Astrocyte of the cerebellum (primary cell): ENCODE measurements at regions not wholly inside any gene's neighbourhood (a gene's known extent, or its start where the extent isn't known, plus 50 kb on each side); places are given as distances from the start of the nearest gene placed in this dataset.

Experiments used
- DNase-seq: peaks from one replicate; pipeline ENCODE4 v3.0.0-alpha.2; 2011; ENCODE audit warnings: low read depth
- H3K4me3 ChIP-seq: 2 replicates; pipeline ENCODE4 v1.5.1; 2011; ENCODE audit warnings: mild to moderate bottlenecking, low read depth, low read length, moderate library complexity
- CTCF ChIP-seq: IDR thresholded peaks from 2 replicates; pipeline ENCODE4 v1.5.1; 2012; ENCODE audit warnings: low read length, low read depth, moderate library complexity, mild to moderate bottlenecking; ENCODE audit errors: missing control alignments
- in situ Hi-C: cut with HindIII; loops from 2 replicates; pipeline ENCODE4 v1.10.0; 2017; ENCODE audit warnings: low sequenced_read_pairs

- in situ Hi-C loops: no loop called here
- no peak for TF ChIP-seq CTCF
- H3K4me3 ChIP-seq: no peak overlapping the region
- DNase-seq: no peak
Measured at GRCh38 chr6:104574135-104574750, 285.5 kb downstream of the HACE1 start.

GRCh38 chr6:104573350-104573749 lies 286.4 kb downstream of the HACE1 start:
- DNase-seq: no peak
- in situ Hi-C loops: no loop called here
- no peak for TF ChIP-seq CTCF
- H3K4me3 ChIP-seq: no peak overlapping the region

- DNase-seq: no peak
- no peak for TF ChIP-seq CTCF
- in situ Hi-C loops: no loop called here
- no peak overlapping the region for H3K4me3 ChIP-seq
Measured at GRCh38 chr6:104572901-104573300, 286.8 kb downstream of the HACE1 start.

GRCh38 chr6:104566411-104566810 lies 293.3 kb downstream of the HACE1 start:
- no peak for TF ChIP-seq CTCF
- DNase-seq: no peak
- no peak overlapping the region for H3K4me3 ChIP-seq
- in situ Hi-C loops: no loop called here

- in situ Hi-C loops: no loop called here
Measured at GRCh38 chr6:104563306-104563705, 296.4 kb downstream of the HACE1 start.

GRCh38 chr6:104559435-104560202 lies 300.1 kb downstream of the HACE1 start:
- TF ChIP-seq CTCF: no peak
- H3K4me3 ChIP-seq: no peak overlapping the region
- in situ Hi-C loops: no loop called here
- DNase-seq: no peak

More at GRCh38 chr6:104563306-104563705, 296.4 kb downstream of the HACE1 start:
- no peak overlapping the region for H3K4me3 ChIP-seq
- no peak for DNase-seq
- TF ChIP-seq CTCF: no peak
